ENCODE measurements at regions not wholly inside any gene's neighbourhood (a gene's known extent, or its start where the extent isn't known, plus 50 kb on each side); places are given as distances from the start of the nearest gene placed in this dataset.

DNA sequence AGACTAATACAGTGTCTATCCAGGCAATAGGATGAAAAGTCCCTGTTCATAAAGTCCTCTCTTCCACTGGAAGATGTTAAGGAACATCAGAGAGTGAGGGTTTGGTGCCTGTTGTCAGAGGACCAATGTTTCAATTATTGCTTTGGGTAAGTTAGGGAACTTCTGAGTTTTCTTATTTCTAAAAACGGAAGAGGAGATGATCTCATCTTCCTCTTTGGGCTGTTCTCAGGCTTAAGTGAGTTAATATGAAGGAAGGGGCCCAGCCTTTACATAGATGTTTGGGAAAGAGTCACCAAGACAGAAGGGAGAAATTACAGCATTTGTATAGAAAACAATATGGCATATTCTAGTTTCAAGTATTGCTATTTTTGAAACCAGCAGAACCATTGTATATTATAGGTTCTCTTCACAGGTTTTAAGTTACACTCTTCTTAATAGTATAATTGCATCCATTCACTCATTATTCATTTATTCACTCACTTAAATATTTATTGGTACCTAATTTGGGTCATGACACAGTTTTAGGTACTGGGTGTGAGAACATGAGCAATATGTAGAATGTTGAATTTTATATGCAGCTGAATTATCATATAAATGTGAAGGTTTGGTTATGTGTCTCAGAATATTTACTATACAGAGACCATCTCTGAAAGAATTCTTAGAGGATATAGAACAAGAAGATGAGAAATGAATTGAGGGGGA, 68.5 kb upstream of the LRIG3 start:
- Histone ChIP-seq H3K4me3 (no peak overlapping the region), H3K36me3 (no peaks in the 10 kb centered on the region), H3K27ac (no peak overlapping the region), H3K4me1 (no peaks in the 10 kb centered on the region), H3K27me3 (no peaks in the 10 kb centered on the region), H3K9me3 (peaks cover 0 to 8% (median 3%) of the 10 kb centered on the region in 4 donors)
- intact Hi-C loops (cut with DNase I; ENCODE audit: low total_unique reads), result no loop called here
- DNase-seq, result no peak
- WGBS, 5 donors, result 74 to 86% (median 83%) methylated on average over 1 of the region's 1 CpG
- TF ChIP-seq POLR2A (IDR thresholded peaks at IDR 0.05) (no peak), POLR2AphosphoS5 (IDR thresholded peaks at IDR 0.05) (no peak), EP300 (IDR thresholded peaks at IDR 0.05) (no peak)
- TF ChIP-seq, protein P1, sequence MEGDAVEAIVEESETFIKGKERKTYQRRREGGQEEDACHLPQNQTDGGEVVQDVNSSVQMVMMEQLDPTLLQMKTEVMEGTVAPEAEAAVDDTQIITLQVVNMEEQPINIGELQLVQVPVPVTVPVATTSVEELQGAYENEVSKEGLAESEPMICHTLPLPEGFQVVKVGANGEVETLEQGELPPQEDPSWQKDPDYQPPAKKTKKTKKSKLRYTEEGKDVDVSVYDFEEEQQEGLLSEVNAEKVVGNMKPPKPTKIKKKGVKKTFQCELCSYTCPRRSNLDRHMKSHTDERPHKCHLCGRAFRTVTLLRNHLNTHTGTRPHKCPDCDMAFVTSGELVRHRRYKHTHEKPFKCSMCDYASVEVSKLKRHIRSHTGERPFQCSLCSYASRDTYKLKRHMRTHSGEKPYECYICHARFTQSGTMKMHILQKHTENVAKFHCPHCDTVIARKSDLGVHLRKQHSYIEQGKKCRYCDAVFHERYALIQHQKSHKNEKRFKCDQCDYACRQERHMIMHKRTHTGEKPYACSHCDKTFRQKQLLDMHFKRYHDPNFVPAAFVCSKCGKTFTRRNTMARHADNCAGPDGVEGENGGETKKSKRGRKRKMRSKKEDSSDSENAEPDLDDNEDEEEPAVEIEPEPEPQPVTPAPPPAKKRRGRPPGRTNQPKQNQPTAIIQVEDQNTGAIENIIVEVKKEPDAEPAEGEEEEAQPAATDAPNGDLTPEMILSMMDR (IDR thresholded peaks at IDR 0.05), result no peak

DNA sequence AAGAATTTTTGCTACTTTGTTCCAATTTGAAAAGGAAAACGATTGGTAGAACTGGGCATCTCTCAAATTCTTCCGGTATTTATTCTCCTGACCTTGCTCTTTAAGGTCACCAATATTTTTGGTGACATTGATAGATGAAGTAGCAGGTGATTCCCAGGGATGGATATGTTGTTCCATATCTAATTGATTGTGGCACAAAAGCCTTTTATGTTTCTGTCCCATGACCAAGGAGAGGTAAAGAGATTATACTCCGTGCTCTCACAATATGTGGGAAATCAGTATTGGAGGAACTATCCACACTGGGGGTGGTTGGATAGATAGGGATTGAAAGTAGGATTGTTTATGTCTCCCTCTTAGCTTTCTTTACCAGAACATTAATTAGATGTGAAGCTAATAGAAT, 61.7 kb upstream of the LRIG3 start:
- Histone ChIP-seq H3K9me3 (no peaks in the 10 kb centered on the region), H3K27me3 (no peaks in the 10 kb centered on the region), H3K4me3 (no peak overlapping the region), H3K27ac (no peak overlapping the region), H3K4me1 (no peaks in the 10 kb centered on the region), H3K36me3 (no peaks in the 10 kb centered on the region)
- DNase-seq, result no peak
- intact Hi-C loops (cut with DNase I; ENCODE audit: low total_unique reads), result no loop called here
- WGBS, 5 donors, result 88 to 93% (median 92%) methylated on average over 3 of the region's 3 CpGs
- TF ChIP-seq, protein P1 (IDR thresholded peaks at IDR 0.05), result no peak
- TF ChIP-seq POLR2A (IDR thresholded peaks at IDR 0.05) (no peak), EP300 (IDR thresholded peaks at IDR 0.05) (no peak), POLR2AphosphoS5 (IDR thresholded peaks at IDR 0.05) (no peak)

DNA sequence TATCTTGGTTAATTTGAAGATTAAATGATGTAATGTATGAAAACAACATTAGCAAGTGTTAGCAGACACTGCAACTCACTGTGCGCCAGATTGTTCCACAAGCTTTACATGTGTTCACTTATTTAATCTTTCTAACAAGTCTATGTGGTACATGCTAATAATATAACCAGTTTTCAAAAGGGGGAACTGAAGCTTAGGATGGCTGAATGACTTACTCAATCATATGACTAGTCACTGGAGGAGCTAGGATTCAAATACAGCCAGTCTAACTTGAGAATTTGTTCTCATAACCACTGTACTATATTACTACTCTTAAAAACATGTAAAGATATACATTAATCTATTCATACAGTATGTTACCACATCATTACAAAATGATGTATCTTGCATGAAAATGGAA, 60.5 kb upstream of the LRIG3 start:
- no peaks in the 10 kb centered on the region for H3K36me3 ChIP-seq
- 89 to 100% (median 98%) methylated on average over 1 of the region's 1 CpG for WGBS, 5 donors
- TF ChIP-seq, protein P1 (IDR thresholded peaks at IDR 0.05), result no peak
- TF ChIP-seq POLR2A (IDR thresholded peaks at IDR 0.05), result no peak

DNA sequence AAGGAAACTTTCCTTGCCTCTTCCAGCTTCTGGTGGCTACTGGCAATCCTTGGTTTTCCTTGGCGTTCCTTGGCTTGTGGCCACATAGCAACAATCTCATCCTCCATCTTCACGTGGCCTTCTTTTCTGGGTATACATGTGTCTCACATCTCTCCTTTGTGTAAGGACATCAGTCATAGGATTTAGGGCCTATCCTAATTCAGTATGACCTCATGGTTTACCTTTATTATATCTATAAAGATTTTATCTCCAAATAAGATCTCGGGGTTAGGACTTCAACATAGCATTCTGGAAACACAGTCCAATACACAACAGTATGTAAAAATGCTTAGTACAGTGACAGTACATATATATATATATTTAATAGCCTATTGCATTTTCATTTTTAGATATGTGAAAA, 58.4 kb upstream of the LRIG3 start:
- intact Hi-C loops (cut with DNase I; ENCODE audit: low total_unique reads), result no loop called here
- Histone ChIP-seq H3K9me3 (no peaks in the 10 kb centered on the region), H3K27me3 (no peaks in the 10 kb centered on the region), H3K36me3 (no peaks in the 10 kb centered on the region), H3K4me3 (no peak overlapping the region), H3K4me1 (no peaks in the 10 kb centered on the region), H3K27ac (no peak overlapping the region)
- WGBS, 5 donors, result 85 to 92% (median 87%) methylated on average over 3 of the region's 3 CpGs
- no peak for DNase-seq
- TF ChIP-seq POLR2A (IDR thresholded peaks at IDR 0.05) (no peak), EP300 (IDR thresholded peaks at IDR 0.05) (no peak), POLR2AphosphoS5 (IDR thresholded peaks at IDR 0.05) (no peak)
- TF ChIP-seq, protein P1 (IDR thresholded peaks at IDR 0.05), result no peak

More for the DNA sequence above, 60.5 kb upstream of the LRIG3 start:
- H3K27ac ChIP-seq, result no peak overlapping the region
- intact Hi-C loops (cut with DNase I; ENCODE audit: low total_unique reads), result no loop called here
- no peaks in the 10 kb centered on the region for H3K9me3 ChIP-seq
- H3K4me3 ChIP-seq, result no peak overlapping the region
- no peak for DNase-seq
- no peaks in the 10 kb centered on the region for H3K4me1 ChIP-seq
- no peaks in the 10 kb centered on the region for H3K27me3 ChIP-seq

Data from stomach (tissue), 8 donors.